ENCODE measurements at regions not wholly inside any gene's neighbourhood (a gene's known extent, or its start where the extent isn't known, plus 50 kb on each side); places are given as distances from the start of the nearest gene placed in this dataset.
"Not testable (repeated sequence)": the region's sequence is repeated elsewhere in the genome, so short reads cannot be mapped to it uniquely, and the experiment has no call there.

DNA sequence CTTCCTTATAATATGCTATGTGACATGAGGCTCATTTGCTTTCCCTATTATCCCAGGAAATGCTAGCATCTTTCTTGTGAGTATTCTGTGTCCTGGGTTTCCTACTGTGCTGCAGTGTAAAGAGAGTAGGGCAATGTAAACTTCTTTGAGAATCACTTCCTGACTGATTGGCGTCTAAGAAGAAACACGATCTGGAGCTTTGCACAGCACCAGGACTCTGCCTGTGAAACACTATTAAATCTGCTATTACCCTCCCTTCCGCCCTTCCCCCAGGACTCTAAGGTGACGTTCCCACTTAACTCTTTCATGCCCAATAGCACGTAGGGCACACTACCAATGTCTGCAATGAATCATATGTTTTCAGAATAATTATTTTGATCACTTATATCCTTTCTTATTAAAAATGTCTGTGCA, 607.3 kb upstream of the CITED2 start:
- TF ChIP-seq, protein P1, sequence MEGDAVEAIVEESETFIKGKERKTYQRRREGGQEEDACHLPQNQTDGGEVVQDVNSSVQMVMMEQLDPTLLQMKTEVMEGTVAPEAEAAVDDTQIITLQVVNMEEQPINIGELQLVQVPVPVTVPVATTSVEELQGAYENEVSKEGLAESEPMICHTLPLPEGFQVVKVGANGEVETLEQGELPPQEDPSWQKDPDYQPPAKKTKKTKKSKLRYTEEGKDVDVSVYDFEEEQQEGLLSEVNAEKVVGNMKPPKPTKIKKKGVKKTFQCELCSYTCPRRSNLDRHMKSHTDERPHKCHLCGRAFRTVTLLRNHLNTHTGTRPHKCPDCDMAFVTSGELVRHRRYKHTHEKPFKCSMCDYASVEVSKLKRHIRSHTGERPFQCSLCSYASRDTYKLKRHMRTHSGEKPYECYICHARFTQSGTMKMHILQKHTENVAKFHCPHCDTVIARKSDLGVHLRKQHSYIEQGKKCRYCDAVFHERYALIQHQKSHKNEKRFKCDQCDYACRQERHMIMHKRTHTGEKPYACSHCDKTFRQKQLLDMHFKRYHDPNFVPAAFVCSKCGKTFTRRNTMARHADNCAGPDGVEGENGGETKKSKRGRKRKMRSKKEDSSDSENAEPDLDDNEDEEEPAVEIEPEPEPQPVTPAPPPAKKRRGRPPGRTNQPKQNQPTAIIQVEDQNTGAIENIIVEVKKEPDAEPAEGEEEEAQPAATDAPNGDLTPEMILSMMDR (IDR thresholded peaks at IDR 0.05; ENCODE audit: borderline replicate concordance) = no peak
- Histone ChIP-seq H3K4me1 (peaks cover 66% of the 10 kb centered on the region), H3K27ac (replicated peaks) (peak overlapping the region; percentile 67), H3K4me3 (no peak overlapping the region), H3K9me3 (replicated peaks) (no peaks in the 10 kb centered on the region), H3K27me3 (ENCODE audit: low read depth) (no peaks in the 10 kb centered on the region), H3K36me3 (no peaks in the 10 kb centered on the region)
- intact Hi-C loops (cut with micrococcal nuclease) = no loop called here
- DNase-seq = no peak

GRCh38 chr6:139981066-139981624, 606.7 kb upstream of the CITED2 start:
- Histone ChIP-seq H3K4me1 (peaks cover 66% of the 10 kb centered on the region), H3K4me3 (no peak overlapping the region), H3K9me3 (replicated peaks) (no peaks in the 10 kb centered on the region), H3K27me3 (ENCODE audit: low read depth) (no peaks in the 10 kb centered on the region), H3K27ac (replicated peaks) (peak overlapping the region; percentile 67), H3K36me3 (no peaks in the 10 kb centered on the region)
- TF ChIP-seq, protein P1 (IDR thresholded peaks at IDR 0.05; ENCODE audit: borderline replicate concordance) = no peak
- intact Hi-C loops (cut with micrococcal nuclease) = no loop called here
- DNase-seq = no peak

DNA sequence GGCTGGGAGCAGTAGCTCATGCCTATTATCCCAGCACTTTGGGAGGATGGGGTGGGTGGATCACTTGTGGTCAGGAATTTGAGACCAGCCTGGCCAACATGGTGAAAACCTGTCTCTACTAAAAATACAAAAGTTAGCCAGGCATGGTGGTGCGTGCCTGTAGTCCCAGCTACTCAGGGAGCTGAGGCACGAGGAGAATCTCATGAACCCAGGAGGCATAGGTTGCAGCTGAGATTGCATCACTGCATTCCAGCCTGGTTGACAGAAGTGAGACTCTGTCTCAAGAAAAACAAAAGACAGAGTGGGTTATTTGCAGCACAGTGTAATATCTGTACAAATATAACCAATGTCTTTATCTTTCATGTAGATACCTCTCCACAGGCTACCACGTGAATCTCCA, 606.2 kb upstream of the CITED2 start:
- H3K9me3 ChIP-seq (replicated peaks); intact Hi-C loops (cut with micrococcal nuclease); H3K36me3 ChIP-seq; H3K4me3 ChIP-seq; H3K27me3 ChIP-seq (ENCODE audit: low read depth); DNase-seq: not testable (repeated sequence)
- H3K4me1 ChIP-seq = peaks cover 66% of the 10 kb centered on the region
- peak overlapping the region; percentile 67 for H3K27ac ChIP-seq (replicated peaks)

DNA sequence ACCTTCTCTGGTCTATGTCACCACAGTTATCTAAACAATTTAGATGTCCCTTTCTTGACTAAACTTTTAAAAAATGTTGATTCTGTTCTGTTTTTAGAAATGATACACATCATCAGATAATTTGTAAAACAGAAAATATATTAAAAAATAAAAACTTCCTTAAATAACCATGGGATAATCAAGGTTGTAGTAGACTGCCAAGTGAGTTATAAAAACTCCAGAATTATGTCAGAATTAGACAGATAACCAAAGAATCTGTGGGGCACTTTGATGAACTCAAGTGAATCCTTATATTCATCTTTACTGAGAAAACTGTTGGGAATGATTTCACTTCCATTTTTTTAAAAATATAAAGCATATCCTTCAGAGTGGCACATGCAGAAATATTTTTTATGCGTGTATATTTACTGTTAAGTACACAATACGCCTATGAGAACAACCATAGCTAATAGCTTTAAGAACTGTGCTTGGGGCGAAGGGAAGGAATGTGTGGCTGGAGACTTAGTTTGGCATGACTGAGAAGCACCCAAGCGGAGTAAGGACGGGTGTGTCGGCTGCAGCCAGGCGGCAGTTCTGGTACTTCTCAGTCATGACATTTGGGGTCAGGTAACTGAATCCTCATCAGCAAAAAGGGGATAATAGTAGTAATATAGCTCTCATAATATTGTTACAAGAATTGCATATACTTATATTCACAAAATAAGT, 604.7 kb upstream of the CITED2 start:
- TF ChIP-seq, protein P1 (IDR thresholded peaks at IDR 0.05; ENCODE audit: borderline replicate concordance) = peak; percentile 27
- H3K27ac ChIP-seq (replicated peaks) = peak overlapping the region; percentile 67
- H3K36me3 ChIP-seq = no peaks in the 10 kb centered on the region
- no peaks in the 10 kb centered on the region for H3K27me3 ChIP-seq (ENCODE audit: low read depth)
- H3K9me3 ChIP-seq (replicated peaks) = no peaks in the 10 kb centered on the region
- intact Hi-C loops (cut with micrococcal nuclease) = no loop called here
- H3K4me1 ChIP-seq = peaks cover 79% of the 10 kb centered on the region
- no peak overlapping the region for H3K4me3 ChIP-seq
- DNase-seq = no peak

- intact Hi-C loops (cut with micrococcal nuclease) = no loop called here
- TF ChIP-seq, protein P1 (IDR thresholded peaks at IDR 0.05; ENCODE audit: borderline replicate concordance) = no peak
- H3K27me3 ChIP-seq (ENCODE audit: low read depth) = no peaks in the 10 kb centered on the region
- no peaks in the 10 kb centered on the region for H3K36me3 ChIP-seq
- H3K9me3 ChIP-seq (replicated peaks) = no peaks in the 10 kb centered on the region
- peak overlapping the region; percentile 67 for H3K27ac ChIP-seq (replicated peaks)
- no peak for DNase-seq
- H3K4me3 ChIP-seq = no peak overlapping the region
- H3K4me1 ChIP-seq = peaks cover 79% of the 10 kb centered on the region
Measured at GRCh38 chr6:139977887-139978332, 603.5 kb upstream of the CITED2 start.

DNA sequence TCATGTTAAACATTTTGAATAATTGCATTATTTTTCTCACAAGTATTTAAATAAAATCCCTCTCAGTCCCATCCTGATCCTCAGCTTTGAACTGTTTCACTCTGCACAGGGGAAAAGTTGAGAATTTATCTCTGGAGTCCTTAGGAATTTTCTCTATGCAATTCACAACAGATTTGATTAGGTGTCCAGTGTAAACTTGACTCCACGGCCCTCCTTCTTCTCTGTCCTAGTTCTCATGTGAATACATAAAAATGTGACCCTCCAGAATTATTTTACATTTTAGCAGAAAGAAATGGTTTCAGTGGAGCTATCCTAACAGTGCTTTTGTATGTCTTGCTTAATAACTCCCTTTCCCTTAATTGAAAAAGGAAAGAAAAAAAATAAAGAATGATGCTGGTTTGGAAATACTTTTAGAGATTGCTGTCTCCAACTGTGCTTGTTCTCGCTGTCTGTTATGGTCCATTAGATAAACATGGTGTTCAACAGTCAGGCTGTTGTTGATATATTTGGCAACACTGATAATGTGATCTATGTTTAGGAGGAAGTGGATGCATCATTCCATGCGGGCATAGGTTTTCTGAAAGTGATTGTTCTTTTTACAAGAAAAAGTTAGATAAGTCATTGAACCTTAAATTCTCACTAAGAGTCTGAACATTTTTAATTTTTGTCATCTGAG, 599.4 kb upstream of the CITED2 start:
- DNase-seq = no peak

More for the DNA sequence above, 599.4 kb upstream of the CITED2 start:
- peaks cover 5% of the 10 kb centered on the region for H3K9me3 ChIP-seq (replicated peaks)
- peak overlapping the region; percentile 32 for H3K4me3 ChIP-seq
- no peaks in the 10 kb centered on the region for H3K27me3 ChIP-seq (ENCODE audit: low read depth)
- TF ChIP-seq, protein P1 (IDR thresholded peaks at IDR 0.05; ENCODE audit: borderline replicate concordance) = no peak
- H3K27ac ChIP-seq (replicated peaks) = peak overlapping the region; percentile 82
- H3K4me1 ChIP-seq = peaks cover 42% of the 10 kb centered on the region
- intact Hi-C loops (cut with micrococcal nuclease) = no loop called here
- no peaks in the 10 kb centered on the region for H3K36me3 ChIP-seq
